ENCODE measurements at regions not wholly inside any gene's neighbourhood (a gene's known extent, or its start where the extent isn't known, plus 50 kb on each side); places are given as distances from the start of the nearest gene placed in this dataset.

- no peak for TF ChIP-seq POLR2A (IDR thresholded peaks at IDR 0.05)
- TF ChIP-seq, protein P1, sequence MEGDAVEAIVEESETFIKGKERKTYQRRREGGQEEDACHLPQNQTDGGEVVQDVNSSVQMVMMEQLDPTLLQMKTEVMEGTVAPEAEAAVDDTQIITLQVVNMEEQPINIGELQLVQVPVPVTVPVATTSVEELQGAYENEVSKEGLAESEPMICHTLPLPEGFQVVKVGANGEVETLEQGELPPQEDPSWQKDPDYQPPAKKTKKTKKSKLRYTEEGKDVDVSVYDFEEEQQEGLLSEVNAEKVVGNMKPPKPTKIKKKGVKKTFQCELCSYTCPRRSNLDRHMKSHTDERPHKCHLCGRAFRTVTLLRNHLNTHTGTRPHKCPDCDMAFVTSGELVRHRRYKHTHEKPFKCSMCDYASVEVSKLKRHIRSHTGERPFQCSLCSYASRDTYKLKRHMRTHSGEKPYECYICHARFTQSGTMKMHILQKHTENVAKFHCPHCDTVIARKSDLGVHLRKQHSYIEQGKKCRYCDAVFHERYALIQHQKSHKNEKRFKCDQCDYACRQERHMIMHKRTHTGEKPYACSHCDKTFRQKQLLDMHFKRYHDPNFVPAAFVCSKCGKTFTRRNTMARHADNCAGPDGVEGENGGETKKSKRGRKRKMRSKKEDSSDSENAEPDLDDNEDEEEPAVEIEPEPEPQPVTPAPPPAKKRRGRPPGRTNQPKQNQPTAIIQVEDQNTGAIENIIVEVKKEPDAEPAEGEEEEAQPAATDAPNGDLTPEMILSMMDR (IDR thresholded peaks at IDR 0.05), result no peak
These were observed 591.9 kb downstream of the TMEM182 start for GRCh38 chr2:103353774-103354173.

Data from heart left ventricle (tissue), 13 donors.